NB4 (cell line): ENCODE measurements at regions not wholly inside any gene's neighbourhood (a gene's known extent, or its start where the extent isn't known, plus 50 kb on each side); places are given as distances from the start of the nearest gene placed in this dataset.

Experiments used
- CTCF ChIP-seq: IDR thresholded peaks from one replicate; pipeline ENCODE4 v1.5.1; 2012; ENCODE audit warnings: low read depth, low read length
- MAX ChIP-seq: IDR thresholded peaks from 2 replicates; pipeline ENCODE4 v1.6.1; 2011; ENCODE audit warnings: low read depth, low read length
- MYC ChIP-seq: IDR thresholded peaks from 2 replicates; pipeline ENCODE4 v1.6.1; 2011; ENCODE audit warnings: low read depth, low read length

- TF ChIP-seq MYC (no peak), MAX (no peak), CTCF (no peak)
Measured at GRCh38 chrX:68942104-68942503, 113.3 kb downstream of the EFNB1 start.
